Parathyroid adenoma (tissue), 2 donors: ENCODE measurements at regions not wholly inside any gene's neighbourhood (a gene's known extent, or its start where the extent isn't known, plus 50 kb on each side); places are given as distances from the start of the nearest gene placed in this dataset.

Experiments used
- H2AFZ ChIP-seq: fragments of 300-600 bp; sonication (generic); one replicate; pipeline ENCODE4 v1.7.0; 2017; ENCODE audit warnings: antibody characterized with exemption, mild to moderate bottlenecking
- H3K27ac ChIP-seq: fragments of 300-600 bp; sonication (generic); one replicate; pipeline ENCODE4 v1.7.0; 2017
- H3K27me3 ChIP-seq: fragments of 300-600 bp; sonication (generic); one replicate; pipeline ENCODE4 v1.7.0; 2017; ENCODE audit warnings: low read length; ENCODE audit not compliant: control insufficient read depth, insufficient read depth
- H3K36me3 ChIP-seq: fragments of 300-600 bp; sonication (generic); one replicate; pipeline ENCODE4 v1.7.0; 2017; ENCODE audit warnings: low read length; ENCODE audit not compliant: control insufficient read depth, insufficient read depth
- H3K4me1 ChIP-seq: fragments of 300-600 bp; sonication (generic); one replicate; pipeline ENCODE4 v1.7.0; 2017; ENCODE audit warnings: control low read depth
- H3K4me2 ChIP-seq: fragments of 300-600 bp; sonication (generic); one replicate; pipeline ENCODE4 v1.7.0; 2017; ENCODE audit warnings: low read length
- H3K4me3 ChIP-seq: fragments of 300-600 bp; sonication (generic); one replicate; pipeline ENCODE4 v1.7.0; 2017; ENCODE audit warnings: low read depth, low read length
- H3K79me2 ChIP-seq: fragments of 300-600 bp; sonication (generic); one replicate; pipeline ENCODE4 v1.7.0; 2017; ENCODE audit warnings: control low read depth
- H3K9ac ChIP-seq: fragments of 300-600 bp; sonication (generic); one replicate; pipeline ENCODE4 v1.7.0; 2017; ENCODE audit warnings: mild to moderate bottlenecking
- H3K9me3 ChIP-seq: fragments of 300-600 bp; sonication (generic); one replicate; pipeline ENCODE4 v1.7.0; 2017; ENCODE audit warnings: low read length; ENCODE audit not compliant: control insufficient read depth
- TF ChIP-seq, protein P1 (sequence below): fragments of 300-600 bp; sonication (generic); IDR thresholded peaks from one replicate; pipeline ENCODE4 v1.7.0; 2017; ENCODE audit warnings: antibody characterized with exemption, mild to moderate bottlenecking
- donor health status: primary hyperparathyroidism.

DNA sequence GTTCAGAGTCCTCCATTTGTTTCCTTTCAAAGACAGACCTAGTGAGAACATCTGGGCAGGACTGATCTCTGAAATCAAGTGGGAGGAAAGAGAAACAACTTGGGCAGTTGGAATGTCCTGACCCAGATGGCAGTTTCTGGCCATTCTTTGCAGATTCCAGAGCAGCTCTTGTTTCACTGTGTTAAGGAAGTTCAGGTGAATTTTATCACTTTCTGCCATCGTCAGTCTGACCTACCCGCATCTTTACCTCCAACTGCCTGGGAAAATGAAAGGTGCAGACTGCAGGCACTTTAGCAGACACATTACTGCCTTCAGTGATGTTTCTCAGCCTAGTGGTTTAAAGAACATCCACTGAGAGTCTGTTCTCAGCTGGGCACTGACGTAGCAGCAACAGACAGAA lies 216.2 kb downstream of the CEP135 start:
- H3K9me3 ChIP-seq, result no peaks in the 10 kb centered on the region
- H3K27ac ChIP-seq, result peak overlapping the region; percentile 95
- H3K4me1 ChIP-seq, result peaks cover 22% of the 10 kb centered on the region
- H3K4me3 ChIP-seq, result no peak overlapping the region
- TF ChIP-seq, protein P1, sequence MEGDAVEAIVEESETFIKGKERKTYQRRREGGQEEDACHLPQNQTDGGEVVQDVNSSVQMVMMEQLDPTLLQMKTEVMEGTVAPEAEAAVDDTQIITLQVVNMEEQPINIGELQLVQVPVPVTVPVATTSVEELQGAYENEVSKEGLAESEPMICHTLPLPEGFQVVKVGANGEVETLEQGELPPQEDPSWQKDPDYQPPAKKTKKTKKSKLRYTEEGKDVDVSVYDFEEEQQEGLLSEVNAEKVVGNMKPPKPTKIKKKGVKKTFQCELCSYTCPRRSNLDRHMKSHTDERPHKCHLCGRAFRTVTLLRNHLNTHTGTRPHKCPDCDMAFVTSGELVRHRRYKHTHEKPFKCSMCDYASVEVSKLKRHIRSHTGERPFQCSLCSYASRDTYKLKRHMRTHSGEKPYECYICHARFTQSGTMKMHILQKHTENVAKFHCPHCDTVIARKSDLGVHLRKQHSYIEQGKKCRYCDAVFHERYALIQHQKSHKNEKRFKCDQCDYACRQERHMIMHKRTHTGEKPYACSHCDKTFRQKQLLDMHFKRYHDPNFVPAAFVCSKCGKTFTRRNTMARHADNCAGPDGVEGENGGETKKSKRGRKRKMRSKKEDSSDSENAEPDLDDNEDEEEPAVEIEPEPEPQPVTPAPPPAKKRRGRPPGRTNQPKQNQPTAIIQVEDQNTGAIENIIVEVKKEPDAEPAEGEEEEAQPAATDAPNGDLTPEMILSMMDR, result no peak
- H3K36me3 ChIP-seq, result no peaks in the 10 kb centered on the region
- H3K4me2 ChIP-seq, result peak overlapping the region; percentile 16
- H3K27me3 ChIP-seq, result no peaks in the 10 kb centered on the region
- H3K9ac ChIP-seq, result no peak overlapping the region
- H3K79me2 ChIP-seq, result no peaks in the 10 kb centered on the region
- no peak overlapping the region for H2AFZ ChIP-seq

DNA sequence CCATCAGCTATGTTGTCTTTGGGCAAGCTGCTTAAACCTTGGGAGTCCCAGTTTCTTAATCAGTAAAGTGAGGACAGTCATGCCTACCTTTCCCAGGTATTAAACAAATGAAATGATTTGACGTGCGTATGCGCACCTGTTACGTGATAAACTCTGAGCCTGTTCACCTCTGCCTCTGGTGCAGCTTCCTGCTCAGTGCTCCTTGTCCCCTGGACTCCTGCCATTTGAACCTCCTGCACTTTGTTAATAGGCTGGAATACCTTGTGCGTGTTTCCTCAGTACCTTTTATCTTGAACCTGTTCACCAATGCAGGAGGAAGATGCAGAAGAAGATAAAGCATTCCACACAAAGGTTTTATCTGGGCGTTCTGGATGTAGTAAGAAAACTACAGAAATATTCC lies 211.9 kb downstream of the CEP135 start:
- Histone ChIP-seq H3K4me2 (peak overlapping the region; percentile 63), H3K27me3 (no peaks in the 10 kb centered on the region), H3K9me3 (no peaks in the 10 kb centered on the region), H3K27ac (peak overlapping the region; percentile 95), H2AFZ (no peak overlapping the region), H3K9ac (no peak overlapping the region), H3K36me3 (no peaks in the 10 kb centered on the region), H3K4me3 (peak overlapping the region; percentile 17), H3K79me2 (no peaks in the 10 kb centered on the region), H3K4me1 (peaks cover 20% of the 10 kb centered on the region)
- TF ChIP-seq, protein P1, result no peak

GRCh38 chr4:56158483-56158882 lies 209.7 kb downstream of the CEP135 start:
- H3K9ac ChIP-seq, result no peak overlapping the region

DNA sequence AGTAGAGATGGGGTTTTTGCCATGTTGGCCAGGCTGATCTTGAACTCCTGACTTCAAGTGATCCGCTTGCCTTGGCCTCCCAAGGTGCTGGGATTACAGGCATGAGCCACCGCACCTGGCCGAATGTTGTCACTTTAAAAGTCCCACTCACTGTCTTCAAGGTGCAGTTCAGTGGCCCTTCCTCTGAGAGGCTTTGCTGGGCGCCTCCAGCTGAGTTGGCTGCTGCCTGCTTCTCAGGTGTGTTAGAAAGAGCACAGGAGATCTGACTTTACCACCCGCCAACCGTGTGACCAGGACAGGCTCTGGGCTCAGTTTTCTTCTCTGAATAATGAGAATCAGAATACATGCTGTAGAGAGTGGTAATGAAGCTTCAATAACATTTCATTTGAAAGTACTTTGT lies 207.4 kb downstream of the CEP135 start:
- Histone ChIP-seq H2AFZ (peak overlapping the region; percentile 41), H3K36me3 (no peaks in the 10 kb centered on the region), H3K4me2 (no peak overlapping the region), H3K27me3 (no peaks in the 10 kb centered on the region), H3K9ac (no peak overlapping the region), H3K9me3 (no peaks in the 10 kb centered on the region), H3K4me3 (no peak overlapping the region), H3K79me2 (no peaks in the 10 kb centered on the region), H3K27ac (peak overlapping the region; percentile 52), H3K4me1 (peaks cover 4% of the 10 kb centered on the region)
- TF ChIP-seq, protein P1, result no peak

More at GRCh38 chr4:56158483-56158882, 209.7 kb downstream of the CEP135 start:
- Histone ChIP-seq H3K4me2 (no peak overlapping the region), H3K4me3 (no peak overlapping the region), H3K79me2 (no peaks in the 10 kb centered on the region), H3K9me3 (no peaks in the 10 kb centered on the region), H3K27ac (no peak overlapping the region), H3K27me3 (no peaks in the 10 kb centered on the region), H2AFZ (no peak overlapping the region), H3K4me1 (peaks cover 7% of the 10 kb centered on the region), H3K36me3 (no peaks in the 10 kb centered on the region)
- TF ChIP-seq, protein P1, result no peak

- Histone ChIP-seq H3K4me1 (peaks cover 4% of the 10 kb centered on the region), H3K27me3 (no peaks in the 10 kb centered on the region), H3K36me3 (no peaks in the 10 kb centered on the region), H3K9ac (no peak overlapping the region), H3K27ac (no peak overlapping the region), H2AFZ (no peak overlapping the region), H3K9me3 (no peaks in the 10 kb centered on the region), H3K4me2 (no peak overlapping the region), H3K79me2 (no peaks in the 10 kb centered on the region), H3K4me3 (no peak overlapping the region)
- TF ChIP-seq, protein P1, result no peak
Measured at GRCh38 chr4:56155432-56155831, 206.7 kb downstream of the CEP135 start.
